IMR-90 (cell line): ENCODE measurements at regions not wholly inside any gene's neighbourhood (a gene's known extent, or its start where the extent isn't known, plus 50 kb on each side); places are given as distances from the start of the nearest gene placed in this dataset.

Experiments used
- ATAC-seq: fragments of 200-7000 bp; cut with Tn5 transposase; 2 replicates; pipeline ENCODE4 v1.9.1; 2020; ENCODE audit warnings: low read depth, mild to moderate bottlenecking, moderate library complexity
- BruUV-seq: library from RNA; stranded (reverse); fragments of 400-500 nt; replicated peaks from 2 replicates; lab custom pipeline; 2021; lab: Mats Ljungman, UMichigan
- CTCF ChIA-PET: fragments of 300-600 bp; formaldehyde crosslinking; extraction: SDS; loops from one replicate; lab custom pipeline; 2021; ENCODE audit warnings: antibody characterized with exemption; lab: Yijun Ruan, JAX
- POLR2A ChIA-PET: fragments of 300-600 bp; sonication (Branson Sonifier 250); formaldehyde crosslinking; loops from one replicate; lab custom pipeline; 2022; ENCODE audit warnings: antibody characterized with exemption; ENCODE audit not compliant: unreplicated experiment; lab: Charles Lee
- DNase-seq: peaks from one replicate; pipeline ENCODE4 v3.0.0; 2013
- H2AFZ ChIP-seq: replicated peaks from 2 replicates; pipeline ENCODE3; 2013; ENCODE audit warnings: low read length, mild to moderate bottlenecking; ENCODE audit not compliant: poor library complexity
- H2AK5ac ChIP-seq: 2 replicates; pipeline ENCODE4 v1.6.1; 2013; ENCODE audit warnings: low read depth, low read length, inconsistent platforms
- H2AK9ac ChIP-seq: replicated peaks from 2 replicates; pipeline ENCODE3; 2013; ENCODE audit warnings: mild to moderate bottlenecking, low read depth, low read length, moderate library complexity; ENCODE audit not compliant: poor library complexity
- H2BK120ac ChIP-seq: 2 replicates; pipeline ENCODE4 v1.6.1; 2013; ENCODE audit warnings: low read depth, low read length, inconsistent platforms
- H2BK15ac ChIP-seq: 3 replicates; pipeline ENCODE4 v1.6.1; 2013; ENCODE audit warnings: low read depth, low read length, inconsistent platforms
- H2BK20ac ChIP-seq: 2 replicates; pipeline ENCODE4 v1.6.1; 2013; ENCODE audit warnings: low read depth, mild to moderate bottlenecking, inconsistent platforms, low read length, moderate library complexity
- H2BK5ac ChIP-seq: 2 replicates; pipeline ENCODE4 v1.6.1; 2013; ENCODE audit warnings: mild to moderate bottlenecking, low read depth, low read length, inconsistent platforms; ENCODE audit not compliant: poor library complexity, severe bottlenecking
- H3K14ac ChIP-seq: replicated peaks from 2 replicates; pipeline ENCODE4 v1.6.1; 2013; ENCODE audit warnings: low read depth, low read length, inconsistent platforms
- H3K18ac ChIP-seq: 2 replicates; pipeline ENCODE4 v1.6.1; 2013; ENCODE audit warnings: low read depth, low read length, control low read depth
- H3K23ac ChIP-seq: 2 replicates; pipeline ENCODE4 v1.6.1; 2013; ENCODE audit warnings: low read depth, low read length, inconsistent platforms
- H3K27ac ChIP-seq: 2 replicates; pipeline ENCODE4 v1.5.1; 2013; ENCODE audit warnings: mild to moderate bottlenecking, control low read depth, low read length; ENCODE audit not compliant: insufficient read depth
- H3K27me3 ChIP-seq: 2 replicates; pipeline ENCODE4 v1.6.1; 2013; ENCODE audit warnings: low read length; ENCODE audit not compliant: control insufficient read depth, insufficient read depth
- H3K36me3 ChIP-seq: 2 replicates; pipeline ENCODE4 v1.6.1; 2013; ENCODE audit warnings: low read length, mixed read lengths; ENCODE audit not compliant: control insufficient read depth, insufficient read depth
- H3K4ac ChIP-seq: 2 replicates; pipeline ENCODE4 v1.6.1; 2013; ENCODE audit warnings: low read depth, low read length, inconsistent platforms
- H3K4me1 ChIP-seq: 2 replicates; pipeline ENCODE4 v1.6.1; 2013; ENCODE audit warnings: low read length, mixed read lengths; ENCODE audit not compliant: control insufficient read depth, insufficient read depth
- H3K4me2 ChIP-seq: 2 replicates; pipeline ENCODE4 v1.6.1; 2013; ENCODE audit warnings: low read depth, mild to moderate bottlenecking, control low read depth, low read length, moderate library complexity
- H3K4me3 ChIP-seq: 2 replicates; pipeline ENCODE4 v1.5.1; 2013; ENCODE audit warnings: low read depth, mild to moderate bottlenecking, control low read depth, low read length, moderate library complexity; ENCODE audit not compliant: insufficient read depth
- H3K56ac ChIP-seq: 2 replicates; pipeline ENCODE4 v1.6.1; 2013; ENCODE audit warnings: low read length, inconsistent platforms; ENCODE audit not compliant: insufficient read depth; ENCODE audit errors: extremely low read depth
- H3K79me1 ChIP-seq, 2 experiments: 2 replicates each; pipeline ENCODE4 v1.6.1; 2013; ENCODE audit warnings: low read length in 2 of 2, inconsistent platforms in 1 of 2, low read depth in 1 of 2
- H3K9ac ChIP-seq: 2 replicates; pipeline ENCODE4 v1.6.1; 2013; ENCODE audit warnings: low read depth, low read length, control low read depth
- H3K9me1 ChIP-seq: 2 replicates; pipeline ENCODE4 v1.6.1; 2013; ENCODE audit warnings: low read length, inconsistent platforms; ENCODE audit not compliant: insufficient read depth
- H3K9me3 ChIP-seq: 2 replicates; pipeline ENCODE4 v1.6.1; 2013; ENCODE audit warnings: low read length; ENCODE audit not compliant: control insufficient read depth, insufficient read depth
- H4K20me1 ChIP-seq: 2 replicates; pipeline ENCODE4 v1.6.1; 2013; ENCODE audit warnings: low read length, inconsistent platforms; ENCODE audit not compliant: insufficient read depth
- H4K5ac ChIP-seq: 2 replicates; pipeline ENCODE4 v1.6.1; 2013; ENCODE audit warnings: mild to moderate bottlenecking, low read depth, low read length, control low read depth
- H4K8ac ChIP-seq, 2 experiments: 2 replicates each; pipeline ENCODE4 v1.6.1; 2013; ENCODE audit warnings: low read depth in 2 of 2, low read length in 2 of 2, control low read depth in 1 of 2, inconsistent platforms in 1 of 2
- H4K91ac ChIP-seq: 2 replicates; pipeline ENCODE4 v1.6.1; 2013; ENCODE audit warnings: low read depth, low read length, inconsistent platforms; ENCODE audit not compliant: insufficient read depth
- BHLHE40 ChIP-seq: fragments of 150-350 bp; IDR thresholded peaks from 2 replicates; pipeline ENCODE4 v1.6.1; 2016; ENCODE audit warnings: mild to moderate bottlenecking, low read depth, low read length
- CEBPB ChIP-seq: IDR thresholded peaks from 2 replicates; pipeline ENCODE4 v1.6.1; 2012; ENCODE audit warnings: low read depth, low read length, improper control_type of control experiment
- CHD1 ChIP-seq: IDR thresholded peaks from 2 replicates; pipeline ENCODE4 v1.6.1; 2012; ENCODE audit warnings: low read depth, low read length, improper control_type of control experiment
- CTCF ChIP-seq: conservative IDR thresholded peaks from 2 replicates; pipeline ENCODE4 v1.5.1; 2012; ENCODE audit warnings: mild to moderate bottlenecking, low read depth, low read length, improper control_type of control experiment
- FOS ChIP-seq: fragments of 150-350 bp; IDR thresholded peaks from 2 replicates; pipeline ENCODE4 v1.6.1; 2016; ENCODE audit warnings: low read depth, low read length
- MAFK ChIP-seq: IDR thresholded peaks from 2 replicates; pipeline ENCODE4 v1.6.1; 2012; ENCODE audit warnings: low read depth, low read length, improper control_type of control experiment
- MAZ ChIP-seq: IDR thresholded peaks from 2 replicates; pipeline ENCODE4 v1.6.1; 2012; ENCODE audit warnings: low read depth, mild to moderate bottlenecking, low read length, improper control_type of control experiment, moderate library complexity, borderline replicate concordance
- MXI1 ChIP-seq: IDR thresholded peaks from 2 replicates; pipeline ENCODE4 v1.6.1; 2012; ENCODE audit warnings: low read depth, mild to moderate bottlenecking, low read length, moderate library complexity, borderline replicate concordance
- NFE2L2 ChIP-seq: fragments of 150-350 bp; IDR thresholded peaks from 2 replicates; pipeline ENCODE4 v1.6.1; 2016; ENCODE audit warnings: low read depth, mild to moderate bottlenecking, low read length
- POLR2A ChIP-seq: IDR thresholded peaks from 2 replicates; pipeline ENCODE4 v1.6.1; 2012; ENCODE audit warnings: mild to moderate bottlenecking, low read depth, low read length
- RAD21 ChIP-seq: IDR thresholded peaks from 2 replicates; pipeline ENCODE4 v1.6.1; 2012; ENCODE audit warnings: low read length, improper control_type of control experiment
- RCOR1 ChIP-seq: IDR thresholded peaks from 2 replicates; pipeline ENCODE4 v1.6.1; 2012; ENCODE audit warnings: mild to moderate bottlenecking, low read length, improper control_type of control experiment; ENCODE audit not compliant: insufficient replicate concordance
- RFX5 ChIP-seq: IDR thresholded peaks from 2 replicates; pipeline ENCODE4 v1.8.0; 2012; ENCODE audit warnings: low read depth, mild to moderate bottlenecking, low read length, moderate library complexity
- SMC3 ChIP-seq: fragments of 150-350 bp; IDR thresholded peaks from 2 replicates; pipeline ENCODE4 v1.6.1; 2016; ENCODE audit warnings: low read depth, mild to moderate bottlenecking, antibody characterized with exemption, low read length, moderate library complexity
- USF2 ChIP-seq: fragments of 150-350 bp; IDR thresholded peaks from 2 replicates; pipeline ENCODE4 v1.6.1; 2017; ENCODE audit warnings: mild to moderate bottlenecking, antibody characterized with exemption, low read length, low read depth
- WGBS, 2 experiments: methylation state at CpG; one replicate each; pipeline versions ENCODE4 v1.1.5 to v1.1.7; 2013; ENCODE audit warnings: missing lambda C conversion rate in 2 of 2; ENCODE audit not compliant: insufficient read length in 1 of 2; ENCODE audit errors: extremely low coverage in 2 of 2; 5-methylcytosine and 5-hydroxymethylcytosine counted together
- dilution Hi-C: fragments of 300-500 bp; cut with HindIII; formaldehyde crosslinking; loops from one replicate; pipeline ENCODE4 v1.14.3; 2018; ENCODE audit warnings: low sequenced_read_pairs; ENCODE audit not compliant: unreplicated experiment
- in situ Hi-C: fragments of 300-500 bp; cut with MboI; formaldehyde crosslinking; loops from 3 replicates; pipeline ENCODE4 v1.14.3; 2019; ENCODE audit warnings: low sequenced_read_pairs, inconsistent platforms, mixed read lengths
- intact Hi-C: fragments of 100-400 bp; cut with micrococcal nuclease; formaldehyde crosslinking; loops from 2 replicates; pipeline ENCODE4 v1.10.0; 2022
- TF ChIP-seq, protein P1 (sequence below): fragments of 150-350 bp; IDR thresholded peaks from 2 replicates; pipeline ENCODE4 v1.6.1; 2016; ENCODE audit warnings: low read depth, mild to moderate bottlenecking, low read length, moderate library complexity, borderline replicate concordance

DNA sequence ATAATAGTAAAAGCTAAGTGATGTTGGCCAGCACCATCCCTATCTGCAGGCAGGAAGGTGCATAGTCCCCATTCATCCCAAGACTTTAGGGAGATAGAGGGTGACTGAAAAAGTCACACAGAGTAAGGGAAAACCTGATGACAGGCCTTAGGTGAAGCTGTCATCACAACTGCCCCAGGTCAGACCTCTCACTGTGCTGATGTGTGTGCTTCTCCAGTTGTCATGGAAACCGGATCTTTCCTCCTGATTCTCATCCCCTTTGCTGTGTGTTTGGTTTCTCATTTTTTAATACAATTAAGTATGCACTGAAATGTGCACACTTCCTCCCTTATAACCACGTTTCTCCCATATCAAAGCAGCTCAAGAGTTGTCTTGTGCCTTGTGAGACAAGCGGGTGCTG, 135.1 kb upstream of the ANKFN1 start:
- Histone ChIP-seq H2BK5ac (no peak overlapping the region), H3K56ac (no peak overlapping the region), H3K18ac (no peak overlapping the region), H3K9me1 (no peaks in the 10 kb centered on the region), H3K4me2 (no peak overlapping the region), H3K9ac (no peak overlapping the region), H2BK20ac (no peak overlapping the region), H2BK15ac (no peak overlapping the region), H3K27ac (no peak overlapping the region), H2AK5ac (no peak overlapping the region), H4K20me1 (no peaks in the 10 kb centered on the region), H4K5ac (no peak overlapping the region), H4K8ac (no peak overlapping the region), H3K23ac (no peak overlapping the region), H2BK120ac (no peak overlapping the region), H3K9me3 (no peaks in the 10 kb centered on the region), H3K79me1 (no peaks in the 10 kb centered on the region), H3K4me3 (no peak overlapping the region), H4K91ac (no peak overlapping the region), H3K14ac (no peak overlapping the region), H3K27me3 (no peaks in the 10 kb centered on the region), H3K36me3 (no peaks in the 10 kb centered on the region), H3K4ac (no peak overlapping the region), H2AK9ac (no peak overlapping the region), H3K4me1 (no peaks in the 10 kb centered on the region), H2AFZ (no peak overlapping the region)
- in situ Hi-C loops (no loop called here), dilution Hi-C loops (no loop called here), intact Hi-C loops (no loop called here)
- TF ChIP-seq, protein P1, sequence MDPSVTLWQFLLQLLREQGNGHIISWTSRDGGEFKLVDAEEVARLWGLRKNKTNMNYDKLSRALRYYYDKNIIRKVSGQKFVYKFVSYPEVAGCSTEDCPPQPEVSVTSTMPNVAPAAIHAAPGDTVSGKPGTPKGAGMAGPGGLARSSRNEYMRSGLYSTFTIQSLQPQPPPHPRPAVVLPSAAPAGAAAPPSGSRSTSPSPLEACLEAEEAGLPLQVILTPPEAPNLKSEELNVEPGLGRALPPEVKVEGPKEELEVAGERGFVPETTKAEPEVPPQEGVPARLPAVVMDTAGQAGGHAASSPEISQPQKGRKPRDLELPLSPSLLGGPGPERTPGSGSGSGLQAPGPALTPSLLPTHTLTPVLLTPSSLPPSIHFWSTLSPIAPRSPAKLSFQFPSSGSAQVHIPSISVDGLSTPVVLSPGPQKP = no peak
- TF ChIP-seq RFX5 (no peak), BHLHE40 (no peak), MAZ (no peak), CTCF (no peak), MAFK (no peak), POLR2A (no peak), MXI1 (no peak), CEBPB (no peak), NFE2L2 (no peak), RAD21 (no peak), FOS (no peak), SMC3 (no peak), RCOR1 (no peak), USF2 (no peak), CHD1 (no peak)
- ATAC-seq (no peak), DNase-seq (no peak)
- CTCF ChIA-PET = no interaction called here
- WGBS, 2 experiments = no CpG with 5 or more reads among the region's 3 CpGs
- BruUV-seq = no TSS peak
- POLR2A ChIA-PET = no interaction called here
